SW 1271 (cell line): ENCODE measurements at regions not wholly inside any gene's neighbourhood (a gene's known extent, or its start where the extent isn't known, plus 50 kb on each side); places are given as distances from the start of the nearest gene placed in this dataset.

Experiments
- DNase-seq, 2 experiments: peaks; one replicate each; lab custom pipeline; 2025; lab: John Stamatoyannopoulos, UW

- DNase-seq = no peak
Observed at GRCh38 chr22:44555597-44555996, 57.6 kb upstream of the RTL6 start.

- DNase-seq = no peak
Observed at GRCh38 chr22:44555046-44555445, 57.0 kb upstream of the RTL6 start.

- no peak for DNase-seq
Observed at GRCh38 chr22:44554411-44554810, 56.4 kb upstream of the RTL6 start.

GRCh38 chr22:44550711-44551491, 52.9 kb upstream of the RTL6 start:
- DNase-seq = no peak

GRCh38 chr22:44549701-44550100, 51.7 kb upstream of the RTL6 start:
- no peak for DNase-seq

- no peak for DNase-seq
Observed at GRCh38 chr22:44548981-44549380, 50.9 kb upstream of the RTL6 start.
